ENCODE measurements at regions not wholly inside any gene's neighbourhood (a gene's known extent, or its start where the extent isn't known, plus 50 kb on each side); places are given as distances from the start of the nearest gene placed in this dataset.

GRCh38 chr13:30110301-30111070 lies 196.9 kb downstream of the KATNAL1 start:
- TF ChIP-seq CTCF (IDR thresholded peaks at IDR 0.05; ENCODE audit: low read depth, low read length) (no peak), EZH2phosphoT487 (IDR thresholded peaks at IDR 0.05; ENCODE audit: low read depth) (no peak)
- Histone ChIP-seq H4K20me1 (ENCODE audit: insufficient read depth, low read length) (no peaks in the 10 kb centered on the region), H3K4me3 (ENCODE audit: low read length) (no peak overlapping the region), H3K27ac (ENCODE audit: low read length) (no peak overlapping the region), H3K27me3 (ENCODE audit: low read depth, low read length) (no peaks in the 10 kb centered on the region), H3K4me1 (ENCODE audit: low read length) (peaks cover 31% of the 10 kb centered on the region), H2AFZ (ENCODE audit: low read depth, low read length) (no peak overlapping the region), H3K9ac (ENCODE audit: low read length) (no peak overlapping the region), H3K79me2 (ENCODE audit: low read length) (no peaks in the 10 kb centered on the region), H3K9me3 (ENCODE audit: insufficient read depth, low read length) (no peaks in the 10 kb centered on the region), H3K4me2 (ENCODE audit: low read length) (no peak overlapping the region), H3K36me3 (replicated peaks; ENCODE audit: low read depth, low read length) (no peaks in the 10 kb centered on the region)

GRCh38 chr13:30109471-30110135 lies 197.7 kb downstream of the KATNAL1 start:
- Histone ChIP-seq H2AFZ (ENCODE audit: low read depth, low read length) (no peak overlapping the region), H3K27ac (ENCODE audit: low read length) (no peak overlapping the region), H3K4me1 (ENCODE audit: low read length) (peaks cover 27% of the 10 kb centered on the region), H3K36me3 (replicated peaks; ENCODE audit: low read depth, low read length) (no peaks in the 10 kb centered on the region), H4K20me1 (ENCODE audit: insufficient read depth, low read length) (no peaks in the 10 kb centered on the region), H3K9me3 (ENCODE audit: insufficient read depth, low read length) (no peaks in the 10 kb centered on the region), H3K4me2 (ENCODE audit: low read length) (no peak overlapping the region), H3K4me3 (ENCODE audit: low read length) (no peak overlapping the region), H3K27me3 (ENCODE audit: low read depth, low read length) (no peaks in the 10 kb centered on the region), H3K79me2 (ENCODE audit: low read length) (no peaks in the 10 kb centered on the region), H3K9ac (ENCODE audit: low read length) (no peak overlapping the region)
- TF ChIP-seq CTCF (IDR thresholded peaks at IDR 0.05; ENCODE audit: low read depth, low read length) = no peak
- no peak for TF ChIP-seq EZH2phosphoT487 (IDR thresholded peaks at IDR 0.05; ENCODE audit: low read depth)

GRCh38 chr13:30108913-30109237 lies 198.5 kb downstream of the KATNAL1 start:
- no peaks in the 10 kb centered on the region for H3K9me3 ChIP-seq (ENCODE audit: insufficient read depth, low read length)
- peaks cover 20% of the 10 kb centered on the region for H3K4me1 ChIP-seq (ENCODE audit: low read length)
- no peak overlapping the region for H3K9ac ChIP-seq (ENCODE audit: low read length)
- TF ChIP-seq CTCF (IDR thresholded peaks at IDR 0.05; ENCODE audit: low read depth, low read length) = no peak
- no peak for TF ChIP-seq EZH2phosphoT487 (IDR thresholded peaks at IDR 0.05; ENCODE audit: low read depth)
- H3K4me2 ChIP-seq (ENCODE audit: low read length) = no peak overlapping the region
- no peaks in the 10 kb centered on the region for H4K20me1 ChIP-seq (ENCODE audit: insufficient read depth, low read length)
- H3K4me3 ChIP-seq (ENCODE audit: low read length) = no peak overlapping the region
- H3K36me3 ChIP-seq (replicated peaks; ENCODE audit: low read depth, low read length) = no peaks in the 10 kb centered on the region
- H3K27ac ChIP-seq (ENCODE audit: low read length) = no peak overlapping the region
- H3K79me2 ChIP-seq (ENCODE audit: low read length) = no peaks in the 10 kb centered on the region
- H3K27me3 ChIP-seq (ENCODE audit: low read depth, low read length) = no peaks in the 10 kb centered on the region
- no peak overlapping the region for H2AFZ ChIP-seq (ENCODE audit: low read depth, low read length)

- H3K9me3 ChIP-seq (ENCODE audit: insufficient read depth, low read length) = no peaks in the 10 kb centered on the region
- peaks cover 1% of the 10 kb centered on the region for H3K27me3 ChIP-seq (ENCODE audit: low read depth, low read length)
- peaks cover 19% of the 10 kb centered on the region for H3K4me1 ChIP-seq (ENCODE audit: low read length)
- no peak overlapping the region for H3K4me2 ChIP-seq (ENCODE audit: low read length)
- no peak overlapping the region for H3K27ac ChIP-seq (ENCODE audit: low read length)
- no peak overlapping the region for H3K4me3 ChIP-seq (ENCODE audit: low read length)
- no peak overlapping the region for H3K9ac ChIP-seq (ENCODE audit: low read length)
- H3K36me3 ChIP-seq (replicated peaks; ENCODE audit: low read depth, low read length) = no peaks in the 10 kb centered on the region
- no peaks in the 10 kb centered on the region for H3K79me2 ChIP-seq (ENCODE audit: low read length)
- H4K20me1 ChIP-seq (ENCODE audit: insufficient read depth, low read length) = no peaks in the 10 kb centered on the region
- no peak overlapping the region for H2AFZ ChIP-seq (ENCODE audit: low read depth, low read length)
- TF ChIP-seq CTCF (IDR thresholded peaks at IDR 0.05; ENCODE audit: low read depth, low read length) (no peak), EZH2phosphoT487 (IDR thresholded peaks at IDR 0.05; ENCODE audit: low read depth) (no peak)
These were observed 199.0 kb downstream of the KATNAL1 start for GRCh38 chr13:30108216-30108912.
